Activated CD8-positive, alpha-beta T cell treated with anti-CD3 and anti-CD28 coated beads for 36 hours (primary cell): ENCODE measurements at regions not wholly inside any gene's neighbourhood (a gene's known extent, or its start where the extent isn't known, plus 50 kb on each side); places are given as distances from the start of the nearest gene placed in this dataset.

Experiments used
- ATAC-seq: fragments of 200-7000 bp; cut with Tn5 transposase; one replicate; pipeline ENCODE4 v1.10.0; 2021; ENCODE audit warnings: mild to moderate bottlenecking, moderate library complexity
- CTCF ChIA-PET: fragments of 350-600 bp; sonication (Branson Sonifier 250); formaldehyde crosslinking; loops from one replicate; lab custom pipeline; 2021; ENCODE audit warnings: antibody characterized with exemption; lab: Charles Lee
- POLR2A ChIA-PET: fragments of 350-600 bp; sonication (Branson Sonifier 250); formaldehyde crosslinking; loops from one replicate; lab custom pipeline; 2021; ENCODE audit warnings: antibody characterized with exemption; lab: Charles Lee
- DNase-seq: peaks from one replicate; pipeline ENCODE4 v3.0.0-alpha.2; 2020
- H3K27ac Mint-ChIP-seq: one replicate; pipeline ENCODE4 v1.8.0; 2021; ENCODE audit warnings: mild to moderate bottlenecking, mixed read lengths
- H3K27me3 Mint-ChIP-seq: one replicate; pipeline ENCODE4 v1.8.0; 2021; ENCODE audit warnings: mixed read lengths
- H3K36me3 Mint-ChIP-seq: one replicate; pipeline ENCODE4 v1.8.0; 2021; ENCODE audit warnings: low read depth, mixed read lengths
- H3K4me1 Mint-ChIP-seq: one replicate; pipeline ENCODE4 v1.8.0; 2021; ENCODE audit warnings: low read depth, mixed read lengths
- H3K4me3 Mint-ChIP-seq: one replicate; pipeline ENCODE4 v1.8.0; 2021; ENCODE audit warnings: mild to moderate bottlenecking, moderate library complexity, mixed read lengths
- H3K9me3 Mint-ChIP-seq: one replicate; pipeline ENCODE4 v1.8.0; 2021; ENCODE audit warnings: mixed read lengths
- intact Hi-C: fragments of 100-400 bp; cut with micrococcal nuclease; formaldehyde crosslinking; loops from one replicate; pipeline ENCODE4 v1.10.0; 2022
- TF ChIP-seq, protein P1 (sequence below): fragments of 200-600 bp; IDR thresholded peaks from one replicate; pipeline ENCODE4 v1.8.0; 2022; ENCODE audit warnings: antibody characterized with exemption, mild to moderate bottlenecking

DNA sequence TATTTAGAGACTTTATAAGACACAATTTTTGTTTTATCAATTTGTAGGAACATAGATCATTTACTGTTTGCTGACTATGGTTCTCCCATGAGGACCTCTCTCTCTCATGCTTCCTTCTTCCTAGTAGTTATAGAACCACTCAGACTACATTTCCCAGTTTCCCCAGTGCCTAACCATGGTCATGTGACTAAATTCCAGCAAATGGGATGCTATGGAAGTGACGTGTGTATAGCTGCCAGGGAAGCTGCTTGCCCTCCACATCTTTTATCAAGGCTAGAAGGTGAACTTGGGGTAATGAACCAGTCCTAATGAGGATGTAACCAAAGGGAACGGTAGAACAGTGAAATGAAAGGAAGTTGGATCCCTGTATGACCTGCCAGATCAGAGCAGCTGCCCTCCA lies 184.0 kb downstream of the MIS18A start:
- ChIA-PET CTCF (interaction anchor here (0.6 to 2.8 kb wide), 2 partner anchors 163 to 169 kb away, joined by 3 to 12 read pairs; no protein-coding TSS in a partner anchor), POLR2A (no interaction called here)
- no peak for ATAC-seq
- intact Hi-C loops, result no loop called here
- no peaks in the 10 kb centered on the region for H3K9me3 Mint-ChIP-seq
- no peak overlapping the region for H3K27ac Mint-ChIP-seq
- no peaks in the 10 kb centered on the region for H3K4me1 Mint-ChIP-seq
- TF ChIP-seq, protein P1, sequence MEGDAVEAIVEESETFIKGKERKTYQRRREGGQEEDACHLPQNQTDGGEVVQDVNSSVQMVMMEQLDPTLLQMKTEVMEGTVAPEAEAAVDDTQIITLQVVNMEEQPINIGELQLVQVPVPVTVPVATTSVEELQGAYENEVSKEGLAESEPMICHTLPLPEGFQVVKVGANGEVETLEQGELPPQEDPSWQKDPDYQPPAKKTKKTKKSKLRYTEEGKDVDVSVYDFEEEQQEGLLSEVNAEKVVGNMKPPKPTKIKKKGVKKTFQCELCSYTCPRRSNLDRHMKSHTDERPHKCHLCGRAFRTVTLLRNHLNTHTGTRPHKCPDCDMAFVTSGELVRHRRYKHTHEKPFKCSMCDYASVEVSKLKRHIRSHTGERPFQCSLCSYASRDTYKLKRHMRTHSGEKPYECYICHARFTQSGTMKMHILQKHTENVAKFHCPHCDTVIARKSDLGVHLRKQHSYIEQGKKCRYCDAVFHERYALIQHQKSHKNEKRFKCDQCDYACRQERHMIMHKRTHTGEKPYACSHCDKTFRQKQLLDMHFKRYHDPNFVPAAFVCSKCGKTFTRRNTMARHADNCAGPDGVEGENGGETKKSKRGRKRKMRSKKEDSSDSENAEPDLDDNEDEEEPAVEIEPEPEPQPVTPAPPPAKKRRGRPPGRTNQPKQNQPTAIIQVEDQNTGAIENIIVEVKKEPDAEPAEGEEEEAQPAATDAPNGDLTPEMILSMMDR, result no peak
- no peaks in the 10 kb centered on the region for H3K27me3 Mint-ChIP-seq
- DNase-seq, result no peak
- no peak overlapping the region for H3K4me3 Mint-ChIP-seq
- no peaks in the 10 kb centered on the region for H3K36me3 Mint-ChIP-seq

- ChIA-PET CTCF (no interaction called here), POLR2A (no interaction called here)
- intact Hi-C loops, result no loop called here
- no peaks in the 10 kb centered on the region for H3K36me3 Mint-ChIP-seq
- H3K27ac Mint-ChIP-seq, result no peak overlapping the region
- H3K9me3 Mint-ChIP-seq, result no peaks in the 10 kb centered on the region
- DNase-seq (no peak), ATAC-seq (no peak)
- H3K4me3 Mint-ChIP-seq, result no peak overlapping the region
- no peaks in the 10 kb centered on the region for H3K27me3 Mint-ChIP-seq
- TF ChIP-seq, protein P1, result no peak
- no peaks in the 10 kb centered on the region for H3K4me1 Mint-ChIP-seq
Observed at GRCh38 chr21:32093646-32094462, 185.0 kb downstream of the MIS18A start.

DNA sequence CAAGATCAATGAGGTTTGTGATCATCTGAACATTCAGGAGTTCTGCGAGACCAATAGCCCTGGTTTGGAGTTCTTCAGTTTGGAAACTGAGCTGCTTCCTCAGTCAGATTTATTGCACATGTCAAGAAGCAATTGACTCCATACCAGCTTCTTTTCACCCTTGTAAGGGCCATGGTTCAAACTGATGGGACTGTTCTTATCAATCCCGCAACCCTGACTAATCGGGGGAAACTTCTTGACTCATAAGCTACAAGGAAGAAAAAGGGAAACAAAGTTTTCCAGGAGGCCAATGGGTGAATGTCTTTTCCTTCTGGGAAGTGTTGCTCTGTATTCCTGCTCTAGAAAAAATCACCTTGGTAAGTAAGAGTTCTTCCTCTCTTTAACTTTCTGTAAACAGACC lies 187.9 kb downstream of the MIS18A start:
- POLR2A ChIA-PET, result no interaction called here
- Mint-ChIP-seq H3K4me3 (no peak overlapping the region), H3K36me3 (no peaks in the 10 kb centered on the region), H3K9me3 (no peaks in the 10 kb centered on the region), H3K4me1 (peaks cover 7% of the 10 kb centered on the region), H3K27ac (no peak overlapping the region), H3K27me3 (no peaks in the 10 kb centered on the region)
- DNase-seq (no peak), ATAC-seq (no peak)
- CTCF ChIA-PET, result no interaction called here
- TF ChIP-seq, protein P1, result no peak
- intact Hi-C loops, result no loop called here

- TF ChIP-seq, protein P1, result no peak
- ChIA-PET CTCF (no interaction called here), POLR2A (no interaction called here)
- H3K9me3 Mint-ChIP-seq, result no peaks in the 10 kb centered on the region
- intact Hi-C loops, result no loop called here
- no peaks in the 10 kb centered on the region for H3K36me3 Mint-ChIP-seq
- no peak overlapping the region for H3K27ac Mint-ChIP-seq
- H3K4me1 Mint-ChIP-seq, result peaks cover 7% of the 10 kb centered on the region
- ATAC-seq (no peak), DNase-seq (no peak)
- no peaks in the 10 kb centered on the region for H3K27me3 Mint-ChIP-seq
- H3K4me3 Mint-ChIP-seq, result no peak overlapping the region
Observed at GRCh38 chr21:32089766-32090165, 189.1 kb downstream of the MIS18A start.

- Mint-ChIP-seq H3K36me3 (no peaks in the 10 kb centered on the region), H3K4me3 (no peak overlapping the region), H3K27ac (no peak overlapping the region), H3K4me1 (peaks cover 7% of the 10 kb centered on the region), H3K27me3 (no peaks in the 10 kb centered on the region), H3K9me3 (no peaks in the 10 kb centered on the region)
- intact Hi-C loops, result no loop called here
- DNase-seq (no peak), ATAC-seq (no peak)
- POLR2A ChIA-PET, result no interaction called here
- TF ChIP-seq, protein P1, result no peak
- CTCF ChIA-PET, result interaction anchor here (1.1 to 2.2 kb wide), 3 partner anchors 8 to 223 kb away, joined by 3 to 7 read pairs (median 3); no protein-coding TSS in a partner anchor
Observed at GRCh38 chr21:32088471-32088870, 190.4 kb downstream of the MIS18A start.
